ENCODE measurements at regions not wholly inside any gene's neighbourhood (a gene's known extent, or its start where the extent isn't known, plus 50 kb on each side); places are given as distances from the start of the nearest gene placed in this dataset.

DNA sequence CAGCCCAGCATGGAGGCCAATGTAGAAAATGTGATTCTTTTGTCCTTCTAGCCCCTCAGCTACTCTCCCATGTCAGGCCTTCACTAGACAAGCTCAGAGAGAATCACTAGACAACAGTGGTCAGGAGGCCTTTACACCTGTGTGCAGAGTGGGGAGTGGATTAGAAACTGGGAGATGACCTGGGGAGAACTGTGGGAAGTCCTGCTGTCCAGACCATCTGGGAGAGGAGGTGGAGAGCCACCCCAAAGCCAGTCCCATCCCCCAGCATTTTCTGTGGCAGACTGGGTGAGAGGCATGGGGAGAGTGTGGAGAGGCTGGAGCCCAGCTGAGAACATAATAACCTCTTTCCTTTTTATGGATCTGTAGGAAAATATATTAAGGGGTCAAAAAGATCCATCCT lies 452.0 kb upstream of the DMAC1 start:
- Histone ChIP-seq H2AFZ (replicated peaks) (peak overlapping the region; percentile 80), H3F3A (ENCODE audit: low read depth) (no peaks in the 10 kb centered on the region), H3K4me2 (no peak overlapping the region), H3K4me1 (peaks cover 16% of the 10 kb centered on the region), H3K9ac (no peak overlapping the region), H3K9me3 (ENCODE audit: low read depth) (no peaks in the 10 kb centered on the region), H3K27me3 (no peaks in the 10 kb centered on the region), H3K79me2 (ENCODE audit: low read depth) (no peaks in the 10 kb centered on the region), H4K20me1 (ENCODE audit: low read depth) (no peaks in the 10 kb centered on the region), H3K4me3 (no peak overlapping the region), H3K27ac (no peak overlapping the region), H3K36me3 (no peaks in the 10 kb centered on the region)
- peaks cover 20% of the 10 kb centered on the region for H3K4me1 Mint-ChIP-seq
- TF ChIP-seq, protein P1, sequence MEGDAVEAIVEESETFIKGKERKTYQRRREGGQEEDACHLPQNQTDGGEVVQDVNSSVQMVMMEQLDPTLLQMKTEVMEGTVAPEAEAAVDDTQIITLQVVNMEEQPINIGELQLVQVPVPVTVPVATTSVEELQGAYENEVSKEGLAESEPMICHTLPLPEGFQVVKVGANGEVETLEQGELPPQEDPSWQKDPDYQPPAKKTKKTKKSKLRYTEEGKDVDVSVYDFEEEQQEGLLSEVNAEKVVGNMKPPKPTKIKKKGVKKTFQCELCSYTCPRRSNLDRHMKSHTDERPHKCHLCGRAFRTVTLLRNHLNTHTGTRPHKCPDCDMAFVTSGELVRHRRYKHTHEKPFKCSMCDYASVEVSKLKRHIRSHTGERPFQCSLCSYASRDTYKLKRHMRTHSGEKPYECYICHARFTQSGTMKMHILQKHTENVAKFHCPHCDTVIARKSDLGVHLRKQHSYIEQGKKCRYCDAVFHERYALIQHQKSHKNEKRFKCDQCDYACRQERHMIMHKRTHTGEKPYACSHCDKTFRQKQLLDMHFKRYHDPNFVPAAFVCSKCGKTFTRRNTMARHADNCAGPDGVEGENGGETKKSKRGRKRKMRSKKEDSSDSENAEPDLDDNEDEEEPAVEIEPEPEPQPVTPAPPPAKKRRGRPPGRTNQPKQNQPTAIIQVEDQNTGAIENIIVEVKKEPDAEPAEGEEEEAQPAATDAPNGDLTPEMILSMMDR (IDR thresholded peaks at IDR 0.05): no peak
- TF ChIP-seq EZH2phosphoT487 (IDR thresholded peaks at IDR 0.05): no peak
- no peak for TF ChIP-seq EZH2 (IDR thresholded peaks at IDR 0.05)
- H3K9me3 Mint-ChIP-seq: no peaks in the 10 kb centered on the region
- H3K27ac Mint-ChIP-seq: peak overlapping the region; percentile 58
- H3K4me3 Mint-ChIP-seq: no peak overlapping the region
- no peak for DNase-seq (ENCODE audit: low spot score)
- H3K36me3 Mint-ChIP-seq: no peaks in the 10 kb centered on the region
- no peaks in the 10 kb centered on the region for H3K27me3 Mint-ChIP-seq (ENCODE audit: insufficient read depth, low read depth)

DNA sequence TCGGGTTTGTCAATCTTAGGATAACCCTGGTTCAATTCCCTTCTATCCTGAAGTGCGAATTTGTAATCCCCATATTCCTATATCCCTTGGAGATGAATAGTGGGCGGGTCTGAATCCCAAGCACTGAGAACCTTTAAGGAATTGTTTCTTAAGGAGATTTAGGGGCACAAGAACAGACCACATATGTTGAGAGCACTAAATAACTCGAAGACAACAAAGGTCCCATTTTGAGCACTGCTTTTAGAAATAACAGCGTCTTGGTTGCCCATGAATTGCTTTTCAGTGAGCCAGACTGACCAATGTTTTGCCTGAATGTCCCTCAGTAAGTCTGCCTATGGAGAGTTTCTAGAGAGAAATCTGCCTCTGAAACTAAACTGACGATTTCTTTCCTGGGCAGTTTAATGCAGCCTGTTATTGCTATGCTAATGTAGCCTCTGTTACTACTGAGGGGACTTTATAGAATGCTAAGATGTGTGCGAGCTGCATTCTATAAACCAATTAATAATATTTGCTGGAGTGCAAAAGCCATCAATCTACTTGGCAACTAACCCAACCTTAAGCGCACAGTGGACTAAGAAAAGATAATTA lies 445.0 kb upstream of the DMAC1 start:
- no peaks in the 10 kb centered on the region for H3K36me3 Mint-ChIP-seq
- H3K27me3 Mint-ChIP-seq (ENCODE audit: insufficient read depth, low read depth): no peaks in the 10 kb centered on the region
- no peaks in the 10 kb centered on the region for H3F3A ChIP-seq (ENCODE audit: low read depth)
- peak overlapping the region; percentile 6 for H2AFZ ChIP-seq (replicated peaks)
- TF ChIP-seq, protein P1 (IDR thresholded peaks at IDR 0.05): no peak
- TF ChIP-seq EZH2phosphoT487 (IDR thresholded peaks at IDR 0.05): no peak
- TF ChIP-seq EZH2 (IDR thresholded peaks at IDR 0.05): no peak
- H3K9ac ChIP-seq: no peak overlapping the region
- H3K36me3 ChIP-seq: no peaks in the 10 kb centered on the region
- H3K4me1 ChIP-seq: peaks cover 22% of the 10 kb centered on the region
- H3K4me3 ChIP-seq: no peak overlapping the region
- no peaks in the 10 kb centered on the region for H3K9me3 ChIP-seq (ENCODE audit: low read depth)
- H3K9me3 Mint-ChIP-seq: no peaks in the 10 kb centered on the region
- no peaks in the 10 kb centered on the region for H3K27me3 ChIP-seq
- H3K4me1 Mint-ChIP-seq: peaks cover 2% of the 10 kb centered on the region
- no peaks in the 10 kb centered on the region for H3K79me2 ChIP-seq (ENCODE audit: low read depth)
- peak; percentile 16 for DNase-seq (ENCODE audit: low spot score)
- peak overlapping the region; percentile 2 for H3K4me2 ChIP-seq
- H3K27ac Mint-ChIP-seq: no peak overlapping the region
- no peak overlapping the region for H3K4me3 Mint-ChIP-seq
- no peak overlapping the region for H3K27ac ChIP-seq
- no peaks in the 10 kb centered on the region for H4K20me1 ChIP-seq (ENCODE audit: low read depth)

DNA sequence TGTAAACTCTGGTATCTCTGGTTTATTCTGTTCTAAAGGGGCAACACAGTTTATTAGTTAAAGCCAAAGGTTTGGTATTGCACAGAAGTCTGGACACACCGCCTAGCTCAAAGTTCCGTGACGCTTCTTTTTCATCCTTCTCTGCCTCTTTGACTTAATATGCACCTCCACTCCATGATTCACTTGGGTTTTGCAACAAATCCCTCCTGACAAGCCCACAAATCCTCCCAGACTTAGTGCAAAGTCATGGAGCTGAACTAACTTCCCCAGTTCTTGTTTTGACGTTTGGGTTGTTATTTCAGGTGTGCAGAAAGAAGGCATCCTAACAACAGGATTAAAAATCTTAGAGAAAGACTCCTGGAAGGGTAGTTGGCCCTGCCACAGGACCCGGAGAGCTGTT lies 441.6 kb upstream of the DMAC1 start:
- no peaks in the 10 kb centered on the region for H3K27me3 Mint-ChIP-seq (ENCODE audit: insufficient read depth, low read depth)
- H3K36me3 Mint-ChIP-seq: no peaks in the 10 kb centered on the region
- H3K9ac ChIP-seq: no peak overlapping the region
- no peaks in the 10 kb centered on the region for H3F3A ChIP-seq (ENCODE audit: low read depth)
- no peak overlapping the region for H3K27ac Mint-ChIP-seq
- H2AFZ ChIP-seq (replicated peaks): peak overlapping the region; percentile 39
- H3K27me3 ChIP-seq: no peaks in the 10 kb centered on the region
- TF ChIP-seq EZH2phosphoT487 (IDR thresholded peaks at IDR 0.05) (no peak), EZH2 (IDR thresholded peaks at IDR 0.05) (no peak)
- TF ChIP-seq, protein P1 (IDR thresholded peaks at IDR 0.05): no peak
- H3K4me3 ChIP-seq: no peak overlapping the region
- no peaks in the 10 kb centered on the region for H3K9me3 Mint-ChIP-seq
- H4K20me1 ChIP-seq (ENCODE audit: low read depth): no peaks in the 10 kb centered on the region
- no peaks in the 10 kb centered on the region for H3K9me3 ChIP-seq (ENCODE audit: low read depth)
- no peaks in the 10 kb centered on the region for H3K4me1 Mint-ChIP-seq
- no peaks in the 10 kb centered on the region for H3K79me2 ChIP-seq (ENCODE audit: low read depth)
- no peak overlapping the region for H3K4me2 ChIP-seq
- H3K27ac ChIP-seq: no peak overlapping the region
- H3K36me3 ChIP-seq: no peaks in the 10 kb centered on the region
- no peak for DNase-seq (ENCODE audit: low spot score)
- no peak overlapping the region for H3K4me3 Mint-ChIP-seq
- H3K4me1 ChIP-seq: peaks cover 18% of the 10 kb centered on the region
